ENCODE measurements at regions not wholly inside any gene's neighbourhood (a gene's known extent, or its start where the extent isn't known, plus 50 kb on each side); places are given as distances from the start of the nearest gene placed in this dataset.

- no peak for DNase-seq
Measured at GRCh38 chr11:92852229-92852628, 117.2 kb upstream of the MTNR1B start.

- DNase-seq, result no peak
Measured at GRCh38 chr11:92852946-92853345, 116.5 kb upstream of the MTNR1B start.

GRCh38 chr11:92854162-92854561 is 115.3 kb upstream of the MTNR1B start:
- DNase-seq, result no peak

- DNase-seq, result no peak
Measured at GRCh38 chr11:92854952-92855351, 114.5 kb upstream of the MTNR1B start.

DNA sequence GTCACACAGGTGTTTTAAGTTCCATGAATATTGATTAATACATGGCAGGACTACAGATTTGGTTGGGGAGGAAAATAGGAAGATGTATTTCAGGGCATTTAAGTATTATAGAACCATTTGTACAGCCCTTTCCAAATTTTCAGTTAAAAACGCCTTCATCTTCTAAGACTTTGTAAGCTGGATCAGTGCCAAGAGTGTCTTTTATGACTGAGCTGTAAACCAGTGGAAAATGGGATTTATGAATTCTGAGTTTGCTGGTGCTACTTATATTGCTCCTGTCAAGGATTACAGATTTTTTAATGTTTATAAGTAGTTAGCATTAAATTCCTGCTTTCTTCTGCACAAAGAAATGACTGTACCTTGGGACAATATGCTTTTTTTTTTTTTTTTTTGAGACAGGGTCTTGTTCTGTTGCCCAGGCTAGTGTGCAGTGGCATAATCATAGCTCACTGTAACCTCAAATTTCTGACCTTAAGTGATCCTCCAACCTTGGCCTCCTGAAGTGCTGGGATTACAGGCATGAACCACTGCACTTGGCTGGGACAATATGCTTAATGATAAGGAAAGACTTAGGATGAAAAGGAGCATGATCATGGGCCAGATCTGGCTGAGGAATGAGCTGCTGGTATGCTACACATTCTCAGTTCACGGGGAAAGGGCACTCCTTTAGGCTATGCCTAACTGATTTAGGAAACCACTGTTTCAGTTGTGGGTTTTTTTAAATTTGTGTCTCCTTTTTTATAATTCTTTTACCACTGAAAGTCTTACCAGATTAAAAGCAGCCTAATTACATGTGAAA is 113.6 kb upstream of the MTNR1B start:
- no peak for DNase-seq

DNA sequence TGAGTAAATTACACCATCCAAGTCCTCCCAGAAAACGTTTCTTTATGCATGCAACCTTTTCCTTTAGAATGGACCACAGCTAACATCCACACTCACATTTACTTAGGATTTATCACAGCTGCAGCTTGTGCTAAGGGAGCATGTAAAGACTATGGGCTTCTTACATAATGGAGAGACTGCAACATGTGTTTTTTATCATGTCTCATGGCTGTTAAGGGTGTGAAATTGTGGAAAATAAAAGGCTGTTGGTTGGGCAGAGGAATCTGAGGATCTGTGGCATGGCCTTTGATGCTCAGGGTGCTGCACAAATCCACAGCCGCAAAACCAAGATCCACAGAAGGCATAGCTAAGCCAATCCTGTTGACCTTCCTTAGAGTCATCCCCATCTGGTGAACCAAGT is 112.0 kb upstream of the MTNR1B start:
- DNase-seq, result no peak

DNA sequence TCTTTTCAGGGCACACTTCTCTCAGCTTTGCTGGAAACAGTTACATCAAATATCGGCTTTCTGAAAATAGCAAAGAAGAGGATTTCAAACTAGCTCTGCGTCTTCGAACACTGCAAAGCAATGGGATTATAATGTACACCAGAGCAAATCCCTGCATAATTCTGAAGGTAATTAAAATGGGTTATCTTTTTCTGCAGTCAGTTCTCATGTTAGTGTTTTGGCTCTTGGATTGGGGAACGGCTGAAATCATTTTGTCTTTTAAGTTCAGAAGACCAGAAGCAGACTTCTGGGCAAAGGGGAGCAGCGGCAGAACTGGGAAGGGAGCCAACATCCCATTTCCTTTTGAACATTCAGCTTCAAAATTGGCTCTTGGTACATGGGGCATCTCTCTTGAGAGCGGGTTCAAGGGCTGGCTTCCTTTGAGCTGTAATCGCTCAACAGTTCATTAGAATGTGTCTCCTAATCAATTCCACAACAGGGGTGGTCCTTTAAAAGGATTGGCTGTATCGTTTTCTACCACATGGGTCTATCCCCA is 110.2 kb upstream of the MTNR1B start:
- DNase-seq, result no peak

- DNase-seq, result no peak
Measured at GRCh38 chr11:92861634-92862033, 107.8 kb upstream of the MTNR1B start.

DNA sequence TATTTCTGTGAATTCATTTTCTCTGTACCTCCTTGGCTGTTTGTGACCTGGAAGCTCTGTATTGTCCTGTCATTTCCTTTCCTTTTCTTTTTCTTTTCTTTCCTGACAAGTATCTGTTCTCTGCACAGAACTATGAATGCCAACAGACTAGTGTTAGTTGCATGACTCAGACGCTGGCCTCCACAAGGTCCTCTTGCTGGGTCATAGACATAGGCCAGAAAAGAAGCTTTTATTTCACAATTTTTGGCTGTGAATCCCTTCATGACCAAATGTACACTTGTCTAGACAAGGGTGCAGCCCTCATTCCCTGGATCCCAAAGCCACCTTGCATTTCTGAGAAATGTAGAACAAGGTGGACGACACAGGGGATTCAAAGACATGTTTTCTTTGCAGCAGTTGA is 104.1 kb upstream of the MTNR1B start:
- no peak for DNase-seq

DNA sequence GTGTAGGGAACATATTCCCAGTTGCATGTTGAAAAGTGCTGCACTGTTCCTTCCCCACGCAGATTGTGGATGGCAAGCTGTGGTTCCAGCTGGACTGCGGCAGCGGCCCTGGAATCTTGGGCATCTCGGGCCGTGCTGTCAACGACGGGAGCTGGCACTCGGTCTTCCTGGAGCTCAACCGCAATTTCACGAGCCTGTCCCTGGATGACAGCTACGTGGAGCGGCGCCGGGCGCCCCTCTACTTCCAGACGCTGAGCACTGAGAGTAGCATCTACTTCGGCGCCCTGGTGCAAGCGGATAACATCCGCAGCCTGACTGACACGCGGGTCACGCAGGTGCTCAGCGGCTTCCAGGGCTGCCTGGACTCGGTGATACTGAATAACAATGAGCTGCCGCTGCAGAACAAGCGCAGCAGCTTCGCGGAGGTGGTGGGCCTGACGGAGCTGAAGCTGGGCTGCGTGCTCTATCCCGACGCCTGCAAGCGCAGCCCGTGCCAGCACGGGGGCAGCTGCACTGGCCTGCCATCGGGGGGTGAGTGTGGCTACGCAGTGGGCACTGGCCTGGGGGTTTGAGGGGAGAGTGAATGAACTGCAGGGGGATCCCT is 102.7 kb upstream of the MTNR1B start:
- no peak for DNase-seq

GRCh38 chr11:92867913-92868619 is 101.4 kb upstream of the MTNR1B start:
- no peak for DNase-seq

- no peak for DNase-seq
Measured at GRCh38 chr11:92869716-92870115, 99.7 kb upstream of the MTNR1B start.

DNA sequence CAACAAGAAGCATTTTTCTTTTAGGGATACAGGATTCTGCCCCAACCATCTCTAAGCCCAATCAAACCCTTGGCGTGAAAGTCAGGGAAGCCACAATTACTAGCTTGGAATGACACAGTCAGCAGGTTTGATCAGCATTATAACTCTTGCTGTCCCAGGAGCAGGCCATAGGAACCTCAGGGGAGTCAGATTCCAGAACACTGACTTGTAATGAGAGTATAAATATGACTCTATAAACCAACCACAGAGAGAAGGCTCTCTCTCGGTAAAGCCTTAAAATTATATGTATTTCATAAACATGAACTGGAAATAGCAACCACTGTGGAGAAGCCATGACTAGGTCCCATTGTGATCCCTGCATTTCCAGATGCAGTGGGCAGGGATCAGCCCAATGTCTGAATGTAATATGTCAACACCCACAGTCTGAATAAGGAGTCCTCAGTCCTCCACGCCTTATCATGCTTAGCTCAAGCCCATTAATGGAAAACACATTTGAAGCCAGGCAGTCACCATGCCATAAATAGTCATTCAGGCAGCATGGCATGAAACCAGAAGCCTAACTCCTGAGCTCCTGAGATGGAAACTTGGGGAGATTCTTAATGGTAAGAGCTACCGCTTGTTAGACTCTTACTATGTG is 99.1 kb upstream of the MTNR1B start:
- no peak for DNase-seq

DNA sequence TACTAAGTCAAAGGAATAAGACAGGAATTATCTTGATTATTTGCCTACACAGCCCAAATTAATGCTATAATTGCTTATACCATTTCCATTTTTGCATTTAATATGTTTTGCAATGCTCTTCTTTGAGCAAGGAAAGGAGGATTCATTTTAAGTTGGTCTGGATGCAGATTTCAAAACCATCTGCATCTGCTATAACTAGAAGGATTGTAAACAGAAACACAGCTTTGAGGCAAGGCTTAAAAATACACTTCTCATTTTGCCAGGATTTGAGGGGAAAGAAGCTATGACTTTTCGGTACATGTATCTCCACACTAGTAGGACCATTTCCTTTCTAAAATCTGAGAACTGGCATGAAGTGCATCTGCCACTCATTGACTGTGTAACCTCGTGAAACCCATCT is 95.9 kb upstream of the MTNR1B start:
- no peak for DNase-seq

DNA sequence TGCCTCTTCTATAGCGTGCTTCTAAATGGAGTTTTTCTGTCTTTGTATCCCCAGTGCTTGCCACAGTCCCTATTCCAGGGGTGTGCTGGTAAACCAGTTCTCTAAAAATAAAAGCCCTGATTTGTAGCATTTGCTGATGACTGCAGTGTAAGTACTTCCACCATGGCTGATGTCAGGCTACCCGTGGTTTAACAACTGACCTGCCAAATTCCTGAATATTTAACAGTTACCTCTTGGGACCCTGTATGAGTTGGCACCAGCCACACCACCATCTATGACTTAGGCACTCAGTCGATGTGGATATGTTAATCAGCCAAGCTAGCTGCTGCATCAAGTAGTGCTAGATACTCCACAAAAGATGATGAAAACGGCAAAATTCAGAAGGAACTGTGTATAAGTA is 94.0 kb upstream of the MTNR1B start:
- no peak for DNase-seq

DNA sequence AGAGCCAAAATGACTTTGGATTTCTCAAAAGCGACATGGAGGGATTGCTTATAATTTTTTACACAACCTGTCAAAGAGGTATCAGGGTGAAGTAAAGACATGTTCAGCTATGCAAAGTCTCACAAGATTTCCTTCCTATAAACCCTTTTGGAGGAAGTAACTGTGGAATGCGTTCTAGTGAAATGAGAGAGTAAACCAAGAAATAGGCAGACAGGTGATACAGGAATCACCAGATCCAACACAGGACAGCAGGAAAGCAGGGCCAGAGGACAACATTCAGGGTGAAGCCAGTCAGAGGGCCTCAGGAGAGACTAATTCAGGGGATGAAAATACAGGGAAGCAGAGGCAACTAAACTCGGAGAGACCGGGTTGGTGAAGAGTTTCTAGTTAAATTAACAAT is 90.4 kb upstream of the MTNR1B start:
- DNase-seq, result no peak

GRCh38 chr11:92880381-92880780 is 89.1 kb upstream of the MTNR1B start:
- no peak for DNase-seq

DNA sequence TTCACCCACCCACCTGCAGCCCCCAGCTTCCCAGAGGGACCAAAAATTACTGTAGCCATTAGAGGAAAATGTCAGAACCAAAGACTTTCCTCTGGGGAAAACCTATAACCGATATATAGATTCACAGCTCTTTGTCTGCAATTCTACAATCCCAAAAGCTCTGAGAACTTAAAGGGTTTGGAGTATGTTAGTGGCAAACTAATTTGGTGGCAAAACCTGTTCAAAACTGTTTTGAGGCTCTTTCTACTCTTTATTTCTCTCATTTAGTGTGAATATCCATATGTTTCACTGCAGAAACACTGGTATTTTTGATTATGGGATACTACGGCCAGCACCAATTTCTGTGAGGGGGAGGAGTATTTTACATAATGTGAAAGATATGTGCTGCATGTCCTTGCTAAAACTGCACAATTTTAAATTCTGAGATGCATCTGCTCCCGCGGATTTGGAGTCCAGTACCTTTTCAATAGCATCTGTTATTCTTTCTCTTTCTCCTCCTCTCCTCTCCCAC is 87.5 kb upstream of the MTNR1B start:
- DNase-seq, result no peak

DNA sequence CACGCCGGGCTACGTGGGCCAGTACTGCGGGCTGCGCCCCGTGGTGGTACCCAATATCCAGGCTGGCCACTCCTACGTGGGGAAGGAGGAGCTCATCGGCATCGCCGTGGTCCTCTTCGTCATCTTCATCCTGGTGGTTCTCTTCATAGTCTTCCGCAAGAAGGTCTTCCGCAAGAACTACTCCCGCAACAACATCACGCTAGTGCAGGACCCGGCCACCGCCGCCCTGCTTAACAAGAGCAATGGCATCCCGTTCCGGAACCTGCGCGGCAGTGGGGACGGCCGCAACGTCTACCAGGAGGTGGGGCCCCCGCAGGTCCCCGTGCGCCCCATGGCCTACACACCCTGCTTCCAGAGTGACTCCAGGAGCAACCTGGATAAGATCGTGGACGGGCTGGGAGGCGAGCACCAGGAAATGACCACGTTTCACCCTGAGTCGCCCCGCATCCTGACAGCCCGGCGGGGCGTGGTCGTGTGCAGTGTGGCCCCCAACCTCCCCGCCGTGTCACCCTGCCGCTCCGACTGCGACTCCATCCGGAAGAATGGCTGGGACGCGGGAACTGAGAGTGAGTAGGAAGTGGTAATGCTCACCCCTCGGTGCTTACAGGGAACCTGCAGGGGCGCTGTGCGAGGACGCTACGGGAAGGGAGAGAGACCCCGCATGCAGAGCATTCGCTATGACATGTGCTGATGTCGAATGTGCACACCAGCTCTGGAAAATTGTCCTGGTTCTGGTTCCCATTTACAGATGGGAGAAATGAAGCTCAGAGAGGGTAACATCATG is 86.4 kb upstream of the MTNR1B start:
- DNase-seq, result no peak

- no peak for DNase-seq
Measured at GRCh38 chr11:92885600-92885999, 83.9 kb upstream of the MTNR1B start.

- DNase-seq, result peak; percentile 1 to 3
Measured at GRCh38 chr11:92886243-92886905, 83.1 kb upstream of the MTNR1B start.

GRCh38 chr11:92888696-92889095 is 80.8 kb upstream of the MTNR1B start:
- DNase-seq, result no peak

All from stimulated activated CD4-positive, alpha-beta T cell treated with anti-CD3 and anti-CD28 coated beads, Interleukin-2, amount 100 ng/mL, for 48 hours (primary cell).